ENCODE measurements at regions not wholly inside any gene's neighbourhood (a gene's known extent, or its start where the extent isn't known, plus 50 kb on each side); places are given as distances from the start of the nearest gene placed in this dataset.

- peaks cover 5% of the 10 kb centered on the region for H3K36me3 Mint-ChIP-seq (ENCODE audit: unreplicated experiment)
- H3K27me3 Mint-ChIP-seq (ENCODE audit: unreplicated experiment) = peaks cover 6% of the 10 kb centered on the region
- peaks cover 1% of the 10 kb centered on the region for H3K9me3 Mint-ChIP-seq (ENCODE audit: unreplicated experiment)
- DNase-seq = no peak
- no peak overlapping the region for H3K27ac Mint-ChIP-seq (ENCODE audit: unreplicated experiment)
- H3K4me1 Mint-ChIP-seq (ENCODE audit: low read depth, unreplicated experiment) = no peaks in the 10 kb centered on the region
- no peak for TF ChIP-seq CTCF (IDR thresholded peaks at IDR 0.05; ENCODE audit: partially characterized antibody, unreplicated experiment)
- no peak overlapping the region for H3K4me3 Mint-ChIP-seq (ENCODE audit: unreplicated experiment)
Measured at GRCh38 chr11:10625982-10626311, 57.5 kb upstream of the LYVE1 start.

- no peak for TF ChIP-seq CTCF (IDR thresholded peaks at IDR 0.05; ENCODE audit: partially characterized antibody, unreplicated experiment)
- DNase-seq = no peak
- Mint-ChIP-seq H3K36me3 (ENCODE audit: unreplicated experiment) (peaks cover 4% of the 10 kb centered on the region), H3K4me3 (ENCODE audit: unreplicated experiment) (no peak overlapping the region), H3K9me3 (ENCODE audit: unreplicated experiment) (peaks cover 1% of the 10 kb centered on the region), H3K4me1 (ENCODE audit: low read depth, unreplicated experiment) (no peaks in the 10 kb centered on the region), H3K27ac (ENCODE audit: unreplicated experiment) (no peak overlapping the region), H3K27me3 (ENCODE audit: unreplicated experiment) (peaks cover 6% of the 10 kb centered on the region)
Measured at GRCh38 chr11:10625281-10625981, 57.0 kb upstream of the LYVE1 start.

- peaks cover 1% of the 10 kb centered on the region for H3K9me3 Mint-ChIP-seq (ENCODE audit: unreplicated experiment)
- DNase-seq = peak; percentile 34
- no peak overlapping the region for H3K4me3 Mint-ChIP-seq (ENCODE audit: unreplicated experiment)
- no peak for TF ChIP-seq CTCF (IDR thresholded peaks at IDR 0.05; ENCODE audit: partially characterized antibody, unreplicated experiment)
- no peak overlapping the region for H3K27ac Mint-ChIP-seq (ENCODE audit: unreplicated experiment)
- no peaks in the 10 kb centered on the region for H3K4me1 Mint-ChIP-seq (ENCODE audit: low read depth, unreplicated experiment)
- H3K36me3 Mint-ChIP-seq (ENCODE audit: unreplicated experiment) = no peaks in the 10 kb centered on the region
- H3K27me3 Mint-ChIP-seq (ENCODE audit: unreplicated experiment) = peaks cover 6% of the 10 kb centered on the region
Measured at GRCh38 chr11:10623797-10624761, 55.6 kb upstream of the LYVE1 start.

- Mint-ChIP-seq H3K4me3 (ENCODE audit: unreplicated experiment) (no peak overlapping the region), H3K36me3 (ENCODE audit: unreplicated experiment) (no peaks in the 10 kb centered on the region), H3K27me3 (ENCODE audit: unreplicated experiment) (peaks cover 6% of the 10 kb centered on the region), H3K9me3 (ENCODE audit: unreplicated experiment) (peaks cover 1% of the 10 kb centered on the region), H3K4me1 (ENCODE audit: low read depth, unreplicated experiment) (no peaks in the 10 kb centered on the region), H3K27ac (ENCODE audit: unreplicated experiment) (no peak overlapping the region)
- no peak for DNase-seq
- TF ChIP-seq CTCF (IDR thresholded peaks at IDR 0.05; ENCODE audit: partially characterized antibody, unreplicated experiment) = no peak
Measured at GRCh38 chr11:10622957-10623791, 54.7 kb upstream of the LYVE1 start.

All from glutamatergic neuron (in vitro differentiated cells).